ENCODE measurements at regions not wholly inside any gene's neighbourhood (a gene's known extent, or its start where the extent isn't known, plus 50 kb on each side); places are given as distances from the start of the nearest gene placed in this dataset.

DNA sequence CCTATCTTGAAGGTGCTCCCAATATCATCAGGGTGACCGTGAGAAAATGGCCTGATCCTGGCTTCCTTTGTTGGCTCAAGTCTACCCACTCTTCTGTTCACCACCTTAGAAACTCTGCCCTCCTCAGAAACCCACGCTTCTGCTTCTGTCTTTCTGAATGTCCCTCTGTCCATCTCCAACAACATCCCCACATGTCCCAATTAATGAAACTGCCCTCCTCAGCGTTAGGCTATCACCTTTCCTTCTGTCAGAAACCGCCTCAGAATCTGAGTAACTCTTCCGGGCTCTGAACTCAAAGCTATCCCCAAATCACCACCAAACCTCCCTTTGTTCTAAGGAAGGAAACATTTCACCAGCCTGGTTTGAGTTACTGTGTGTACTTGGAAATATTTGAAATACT, 315.8 kb upstream of the ZNF32 start:
- TF ChIP-seq POLR2AphosphoS5 (IDR thresholded peaks at IDR 0.05; ENCODE audit: low read depth, low read length) (no peak), POLR2A (IDR thresholded peaks at IDR 0.05; ENCODE audit: low read depth, low read length) (no peak), TAF1 (IDR thresholded peaks at IDR 0.05; ENCODE audit: borderline replicate concordance, low read depth, low read length) (no peak)

Data from GM12892 (cell line).